ENCODE measurements at regions not wholly inside any gene's neighbourhood (a gene's known extent, or its start where the extent isn't known, plus 50 kb on each side); places are given as distances from the start of the nearest gene placed in this dataset.

- no peak overlapping the region for H3K4me3 ChIP-seq (ENCODE audit: control insufficient read depth, low read depth, low read length)
- DNase-seq (ENCODE audit: low read depth), result peak; percentile 87
- TF ChIP-seq CTCF (conservative IDR thresholded peaks at IDR 0.05; ENCODE audit: control insufficient read depth, insufficient read depth, low read depth, low read length), result no peak
Observed at GRCh38 chr7:41096917-41097316, 606.0 kb downstream of the INHBA start.

GRCh38 chr7:41093141-41093540, 609.7 kb downstream of the INHBA start:
- H3K4me3 ChIP-seq (ENCODE audit: control insufficient read depth, low read depth, low read length), result no peak overlapping the region
- TF ChIP-seq CTCF (conservative IDR thresholded peaks at IDR 0.05; ENCODE audit: control insufficient read depth, insufficient read depth, low read depth, low read length), result no peak
- no peak for DNase-seq (ENCODE audit: low read depth)

- no peak for TF ChIP-seq CTCF (conservative IDR thresholded peaks at IDR 0.05; ENCODE audit: control insufficient read depth, insufficient read depth, low read depth, low read length)
- peak; percentile 83 for DNase-seq (ENCODE audit: low read depth)
- no peak overlapping the region for H3K4me3 ChIP-seq (ENCODE audit: control insufficient read depth, low read depth, low read length)
Observed at GRCh38 chr7:41085244-41085643, 617.6 kb downstream of the INHBA start.

- TF ChIP-seq CTCF (conservative IDR thresholded peaks at IDR 0.05; ENCODE audit: control insufficient read depth, insufficient read depth, low read depth, low read length), result no peak
- DNase-seq (ENCODE audit: low read depth), result no peak
- H3K4me3 ChIP-seq (ENCODE audit: control insufficient read depth, low read depth, low read length), result no peak overlapping the region
Observed at GRCh38 chr7:41084381-41084780, 618.5 kb downstream of the INHBA start.

DNA sequence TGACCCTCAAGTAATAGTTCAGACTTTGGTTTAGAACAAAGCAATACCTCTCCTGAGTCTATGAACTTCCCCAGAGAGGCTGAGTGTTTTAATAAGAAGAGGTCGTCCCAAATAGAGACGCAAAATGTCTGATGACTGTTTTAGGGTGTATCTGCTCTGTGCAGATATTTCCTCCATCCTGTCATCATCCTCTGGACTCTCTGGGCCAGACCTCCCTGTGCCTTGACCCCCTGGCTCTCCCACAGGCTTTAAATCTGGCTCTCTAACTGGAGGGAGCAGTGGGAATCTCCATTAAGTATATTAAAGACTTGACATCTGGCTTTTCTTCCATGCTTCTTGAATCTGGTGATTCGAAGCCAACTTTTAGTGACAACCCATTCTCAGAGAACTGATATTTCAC, 633.3 kb downstream of the INHBA start:
- TF ChIP-seq CTCF (conservative IDR thresholded peaks at IDR 0.05; ENCODE audit: control insufficient read depth, insufficient read depth, low read depth, low read length), result no peak
- DNase-seq (ENCODE audit: low read depth), result no peak

DNA sequence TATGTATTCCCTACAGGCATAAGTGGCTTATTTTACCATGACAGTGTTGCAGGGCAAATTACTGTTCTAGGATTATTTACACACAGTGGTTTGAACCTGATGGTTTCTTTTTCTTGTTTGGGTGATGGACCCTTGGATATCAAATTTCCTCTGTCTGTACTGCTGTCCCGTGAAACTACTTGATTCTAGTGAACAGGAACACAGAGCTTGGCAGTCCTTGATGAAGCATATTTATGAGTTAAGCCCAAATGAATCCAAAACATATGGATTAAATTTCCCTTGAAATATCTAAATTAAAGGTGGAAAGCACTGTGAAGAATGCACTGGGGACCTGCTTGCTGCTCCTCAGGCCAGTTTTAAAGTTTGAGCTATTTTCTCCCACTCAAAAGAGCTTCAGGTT, 635.3 kb downstream of the INHBA start:
- no peak for TF ChIP-seq CTCF (conservative IDR thresholded peaks at IDR 0.05; ENCODE audit: control insufficient read depth, insufficient read depth, low read depth, low read length)
- no peak for DNase-seq (ENCODE audit: low read depth)
- H3K4me3 ChIP-seq (ENCODE audit: control insufficient read depth, low read depth, low read length), result no peak overlapping the region

More for the DNA sequence above, 633.3 kb downstream of the INHBA start:
- no peak overlapping the region for H3K4me3 ChIP-seq (ENCODE audit: control insufficient read depth, low read depth, low read length)

- H3K4me3 ChIP-seq (ENCODE audit: control insufficient read depth, low read depth, low read length), result no peak overlapping the region
- TF ChIP-seq CTCF (conservative IDR thresholded peaks at IDR 0.05; ENCODE audit: control insufficient read depth, insufficient read depth, low read depth, low read length), result no peak
- DNase-seq (ENCODE audit: low read depth), result no peak
Observed at GRCh38 chr7:41065663-41066062, 637.2 kb downstream of the INHBA start.

All from fibroblast of mammary gland (primary cell).